DOHH2 (cell line): ENCODE measurements at regions not wholly inside any gene's neighbourhood (a gene's known extent, or its start where the extent isn't known, plus 50 kb on each side); places are given as distances from the start of the nearest gene placed in this dataset.

Experiments used
- H3F3A ChIP-seq: fragments of 200-600 bp; sonication (generic), shearing (Covaris generic); 2 replicates; pipeline ENCODE4 v1.6.0; 2016; ENCODE audit warnings: antibody characterized with exemption, mild to moderate bottlenecking; ENCODE audit not compliant: control insufficient read depth, insufficient read depth
- H3K27ac ChIP-seq: fragments of 200-600 bp; sonication (generic); 2 replicates; pipeline ENCODE4 v1.5.1; 2014; ENCODE audit warnings: low read depth, mild to moderate bottlenecking, low read length, moderate library complexity
- H3K27me3 ChIP-seq: fragments of 200-600 bp; sonication (generic); 2 replicates; pipeline ENCODE4 v1.6.1; 2014; ENCODE audit warnings: mild to moderate bottlenecking, low read length, mixed read lengths; ENCODE audit not compliant: control insufficient read depth
- H3K36me3 ChIP-seq: fragments of 200-600 bp; sonication (generic); 2 replicates; pipeline ENCODE4 v1.6.1; 2014; ENCODE audit warnings: mild to moderate bottlenecking, low read length, moderate library complexity, mixed read lengths; ENCODE audit not compliant: control insufficient read depth
- H3K4me1 ChIP-seq: fragments of 200-600 bp; sonication (generic); 2 replicates; pipeline ENCODE4 v1.6.1; 2014; ENCODE audit warnings: mild to moderate bottlenecking, low read length, mixed read lengths; ENCODE audit not compliant: control insufficient read depth
- H3K4me2 ChIP-seq: fragments of 200-600 bp; sonication (generic); 2 replicates; pipeline ENCODE4 v1.6.0; 2014; ENCODE audit warnings: mild to moderate bottlenecking, low read length, moderate library complexity
- H3K4me3 ChIP-seq: fragments of 200-600 bp; sonication (generic); 2 replicates; pipeline ENCODE4 v1.5.1; 2014; ENCODE audit warnings: mild to moderate bottlenecking, low read length, mixed read lengths
- H3K79me2 ChIP-seq: fragments of 200-600 bp; sonication (generic); 2 replicates; pipeline ENCODE4 v1.6.1; 2014; ENCODE audit warnings: mild to moderate bottlenecking, low read length, mixed read lengths; ENCODE audit not compliant: control insufficient read depth
- H3K9me2 ChIP-seq: fragments of 200-600 bp; sonication (generic); replicated peaks from 2 replicates; pipeline ENCODE4 v1.6.1; 2014; ENCODE audit warnings: mild to moderate bottlenecking, low read length, mixed read lengths; ENCODE audit not compliant: control insufficient read depth
- H3K9me3 ChIP-seq: fragments of 200-600 bp; sonication (generic); 2 replicates; pipeline ENCODE4 v1.6.1; 2014; ENCODE audit warnings: antibody characterized with exemption, low read length, mixed read lengths; ENCODE audit not compliant: control insufficient read depth, insufficient read depth
- H4K20me1 ChIP-seq: fragments of 200-600 bp; sonication (generic); 2 replicates; pipeline ENCODE4 v1.6.0; 2014; ENCODE audit warnings: low read depth, mild to moderate bottlenecking, antibody characterized with exemption, low read length, moderate library complexity; ENCODE audit not compliant: control insufficient read depth, insufficient read depth
- EZH2phosphoT487 ChIP-seq: fragments of 200-600 bp; sonication (generic); IDR thresholded peaks from 2 replicates; pipeline ENCODE4 v1.6.1; 2017; ENCODE audit warnings: borderline replicate concordance, mild to moderate bottlenecking, antibody characterized with exemption, low read length, moderate library complexity, mixed read lengths
- TF ChIP-seq, protein P1 (sequence below): fragments of 200-600 bp; sonication (generic); IDR thresholded peaks from one replicate; pipeline ENCODE4 v1.5.1; 2014; ENCODE audit warnings: antibody characterized with exemption, mild to moderate bottlenecking, low read depth, low read length; ENCODE audit not compliant: poor library complexity, severe bottlenecking

DNA sequence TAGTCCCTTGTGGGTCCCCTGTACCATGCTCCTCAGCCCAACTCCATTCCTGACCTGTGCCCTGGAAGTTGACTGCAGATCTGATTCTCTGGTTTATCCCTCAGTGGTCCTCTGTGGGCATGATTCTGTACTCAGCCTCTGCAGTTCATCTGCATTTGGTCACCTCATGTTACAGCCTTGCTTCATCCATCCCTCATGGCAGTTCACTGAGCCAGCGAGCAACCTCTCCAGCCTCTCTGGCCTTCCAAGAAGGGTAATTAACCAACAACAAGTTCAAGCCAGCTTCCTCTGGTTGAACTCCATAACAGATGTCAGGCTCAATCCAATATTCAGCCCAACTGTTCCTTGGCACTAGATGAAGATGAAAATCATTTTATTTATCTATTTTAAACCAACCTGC is 509.5 kb downstream of the NTRK3 start:
- Histone ChIP-seq H3K27me3 (no peaks in the 10 kb centered on the region), H4K20me1 (no peaks in the 10 kb centered on the region), H3K36me3 (no peaks in the 10 kb centered on the region), H3K9me3 (no peaks in the 10 kb centered on the region), H3K4me2 (no peak overlapping the region), H3K4me3 (no peak overlapping the region), H3F3A (no peaks in the 10 kb centered on the region), H3K79me2 (no peaks in the 10 kb centered on the region), H3K4me1 (no peaks in the 10 kb centered on the region), H3K27ac (no peak overlapping the region), H3K9me2 (no peaks in the 10 kb centered on the region)
- TF ChIP-seq, protein P1, sequence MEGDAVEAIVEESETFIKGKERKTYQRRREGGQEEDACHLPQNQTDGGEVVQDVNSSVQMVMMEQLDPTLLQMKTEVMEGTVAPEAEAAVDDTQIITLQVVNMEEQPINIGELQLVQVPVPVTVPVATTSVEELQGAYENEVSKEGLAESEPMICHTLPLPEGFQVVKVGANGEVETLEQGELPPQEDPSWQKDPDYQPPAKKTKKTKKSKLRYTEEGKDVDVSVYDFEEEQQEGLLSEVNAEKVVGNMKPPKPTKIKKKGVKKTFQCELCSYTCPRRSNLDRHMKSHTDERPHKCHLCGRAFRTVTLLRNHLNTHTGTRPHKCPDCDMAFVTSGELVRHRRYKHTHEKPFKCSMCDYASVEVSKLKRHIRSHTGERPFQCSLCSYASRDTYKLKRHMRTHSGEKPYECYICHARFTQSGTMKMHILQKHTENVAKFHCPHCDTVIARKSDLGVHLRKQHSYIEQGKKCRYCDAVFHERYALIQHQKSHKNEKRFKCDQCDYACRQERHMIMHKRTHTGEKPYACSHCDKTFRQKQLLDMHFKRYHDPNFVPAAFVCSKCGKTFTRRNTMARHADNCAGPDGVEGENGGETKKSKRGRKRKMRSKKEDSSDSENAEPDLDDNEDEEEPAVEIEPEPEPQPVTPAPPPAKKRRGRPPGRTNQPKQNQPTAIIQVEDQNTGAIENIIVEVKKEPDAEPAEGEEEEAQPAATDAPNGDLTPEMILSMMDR: no peak
- no peak for TF ChIP-seq EZH2phosphoT487

DNA sequence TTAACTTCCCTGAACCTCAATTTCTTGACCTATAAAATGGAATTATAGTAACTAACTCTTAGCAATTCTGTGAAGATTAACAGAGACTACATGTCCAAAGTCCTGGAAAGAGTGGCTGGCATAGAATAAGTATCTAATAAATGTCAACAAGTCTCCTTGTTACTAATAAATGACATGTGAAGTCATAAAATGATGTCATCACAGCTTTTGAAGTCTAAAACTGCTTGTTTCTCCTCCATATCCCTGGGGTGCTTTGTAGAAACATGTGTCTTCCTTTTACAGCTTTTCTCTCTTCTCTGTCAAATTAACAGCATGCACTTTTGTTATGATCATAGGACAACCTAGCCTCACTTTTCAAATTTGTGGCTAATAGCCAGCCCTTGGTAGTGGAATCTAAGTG is 510.2 kb downstream of the NTRK3 start:
- H3K4me1 ChIP-seq: no peaks in the 10 kb centered on the region
- H3K27ac ChIP-seq: no peak overlapping the region
- no peak overlapping the region for H3K4me3 ChIP-seq
- no peaks in the 10 kb centered on the region for H3K36me3 ChIP-seq
- H3K9me3 ChIP-seq: no peaks in the 10 kb centered on the region
- no peaks in the 10 kb centered on the region for H3F3A ChIP-seq
- H3K79me2 ChIP-seq: no peaks in the 10 kb centered on the region
- H3K4me2 ChIP-seq: no peak overlapping the region
- no peak for TF ChIP-seq EZH2phosphoT487
- TF ChIP-seq, protein P1: no peak
- H3K9me2 ChIP-seq: no peaks in the 10 kb centered on the region
- no peaks in the 10 kb centered on the region for H3K27me3 ChIP-seq
- H4K20me1 ChIP-seq: no peaks in the 10 kb centered on the region

DNA sequence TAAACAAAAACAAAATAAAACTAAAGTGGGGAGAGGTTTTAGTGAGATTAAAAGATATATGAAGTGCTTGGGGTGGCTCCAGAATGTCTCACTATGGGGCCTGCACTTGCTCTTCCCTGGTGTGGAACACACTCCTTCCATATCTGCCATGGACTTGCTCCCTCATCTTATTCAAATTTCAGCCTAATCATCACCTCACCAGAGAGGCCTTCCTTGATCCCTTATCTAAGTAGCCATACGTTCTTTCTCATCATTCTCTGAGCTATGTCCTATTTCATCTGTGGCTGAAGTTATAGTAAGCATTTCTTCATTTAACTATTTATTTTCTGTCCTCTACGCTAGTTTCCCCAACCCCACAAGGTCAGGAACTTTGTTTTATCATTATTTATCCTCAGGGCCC is 511.7 kb downstream of the NTRK3 start:
- no peaks in the 10 kb centered on the region for H3K9me3 ChIP-seq
- TF ChIP-seq, protein P1: no peak
- TF ChIP-seq EZH2phosphoT487: no peak
- H4K20me1 ChIP-seq: no peaks in the 10 kb centered on the region
- H3K4me1 ChIP-seq: no peaks in the 10 kb centered on the region
- H3K27ac ChIP-seq: no peak overlapping the region
- H3F3A ChIP-seq: no peaks in the 10 kb centered on the region
- H3K9me2 ChIP-seq: no peaks in the 10 kb centered on the region
- no peak overlapping the region for H3K4me3 ChIP-seq
- H3K27me3 ChIP-seq: no peaks in the 10 kb centered on the region
- no peaks in the 10 kb centered on the region for H3K79me2 ChIP-seq
- no peaks in the 10 kb centered on the region for H3K36me3 ChIP-seq
- no peak overlapping the region for H3K4me2 ChIP-seq

DNA sequence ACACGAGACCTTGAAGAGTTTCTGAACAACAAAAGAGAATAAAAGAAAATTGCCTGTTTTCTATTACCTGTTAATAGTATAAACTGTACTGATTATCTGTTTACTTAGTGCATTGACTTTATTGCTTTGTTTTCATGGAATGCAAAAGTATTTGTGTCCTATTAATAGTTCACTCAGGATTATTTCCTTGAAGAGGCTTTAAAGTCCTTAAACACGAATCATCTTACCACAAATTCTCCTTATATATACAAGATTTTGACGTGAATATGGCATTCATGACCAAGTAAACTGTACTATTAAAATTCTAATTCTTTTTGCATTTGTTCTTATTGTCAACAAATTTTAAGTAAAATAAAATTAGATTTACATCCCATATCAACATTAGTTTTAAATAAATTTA is 513.0 kb downstream of the NTRK3 start:
- TF ChIP-seq, protein P1: no peak
- TF ChIP-seq EZH2phosphoT487: no peak
- H3K79me2 ChIP-seq: no peaks in the 10 kb centered on the region
- no peaks in the 10 kb centered on the region for H4K20me1 ChIP-seq
- no peak overlapping the region for H3K4me2 ChIP-seq
- H3K4me3 ChIP-seq: no peak overlapping the region
- H3K9me2 ChIP-seq: no peaks in the 10 kb centered on the region
- H3K9me3 ChIP-seq: no peaks in the 10 kb centered on the region
- no peaks in the 10 kb centered on the region for H3K27me3 ChIP-seq
- no peaks in the 10 kb centered on the region for H3K36me3 ChIP-seq
- no peaks in the 10 kb centered on the region for H3F3A ChIP-seq
- no peak overlapping the region for H3K27ac ChIP-seq
- no peaks in the 10 kb centered on the region for H3K4me1 ChIP-seq
